ENCODE measurements at regions not wholly inside any gene's neighbourhood (a gene's known extent, or its start where the extent isn't known, plus 50 kb on each side); places are given as distances from the start of the nearest gene placed in this dataset.

GRCh38 chr1:190759807-190760206 is 282.1 kb upstream of the BRINP3 start:
- DNase-seq (ENCODE audit: low spot score), result peak; percentile 17
- in situ Hi-C loops (cut with MboI; ENCODE audit: low pct_unique_long_range_greater_than_20kb, low sequenced_read_pairs, unreplicated experiment), result no loop called here
- no peak for TF ChIP-seq CTCF (IDR thresholded peaks at IDR 0.05; ENCODE audit: extremely low read depth, insufficient read depth, missing control alignments)

- no peak for TF ChIP-seq CTCF (IDR thresholded peaks at IDR 0.05; ENCODE audit: extremely low read depth, insufficient read depth, missing control alignments)
- in situ Hi-C loops (cut with MboI; ENCODE audit: low pct_unique_long_range_greater_than_20kb, low sequenced_read_pairs, unreplicated experiment), result no loop called here
These were observed 284.7 kb upstream of the BRINP3 start for GRCh38 chr1:190762325-190762724.

DNA sequence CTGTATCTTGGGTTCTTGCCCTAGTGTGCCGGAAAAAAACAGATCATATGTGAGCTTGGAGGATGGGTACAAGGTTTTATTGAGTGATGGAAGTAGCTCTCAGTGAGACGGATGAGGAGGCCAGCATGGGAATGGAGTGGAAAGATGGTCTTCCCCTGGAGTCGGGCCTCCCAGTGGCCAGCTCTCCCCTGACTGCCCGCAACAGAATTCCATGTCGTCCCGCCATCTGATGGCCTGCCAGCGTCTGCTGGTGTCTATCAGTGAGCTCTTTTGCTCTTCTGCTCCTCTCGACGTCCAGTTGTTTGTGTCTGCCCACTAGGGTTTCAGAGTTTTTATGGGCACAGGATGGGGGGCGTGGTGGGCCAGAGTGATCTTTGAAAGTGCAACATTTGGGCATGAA is 315.2 kb upstream of the BRINP3 start:
- TF ChIP-seq CTCF (IDR thresholded peaks at IDR 0.05; ENCODE audit: extremely low read depth, insufficient read depth, missing control alignments), result no peak
- in situ Hi-C loops (cut with MboI; ENCODE audit: low pct_unique_long_range_greater_than_20kb, low sequenced_read_pairs, unreplicated experiment), result no loop called here
- DNase-seq (ENCODE audit: low spot score), result no peak

More at GRCh38 chr1:190762325-190762724, 284.7 kb upstream of the BRINP3 start:
- no peak for DNase-seq (ENCODE audit: low spot score)

DNA sequence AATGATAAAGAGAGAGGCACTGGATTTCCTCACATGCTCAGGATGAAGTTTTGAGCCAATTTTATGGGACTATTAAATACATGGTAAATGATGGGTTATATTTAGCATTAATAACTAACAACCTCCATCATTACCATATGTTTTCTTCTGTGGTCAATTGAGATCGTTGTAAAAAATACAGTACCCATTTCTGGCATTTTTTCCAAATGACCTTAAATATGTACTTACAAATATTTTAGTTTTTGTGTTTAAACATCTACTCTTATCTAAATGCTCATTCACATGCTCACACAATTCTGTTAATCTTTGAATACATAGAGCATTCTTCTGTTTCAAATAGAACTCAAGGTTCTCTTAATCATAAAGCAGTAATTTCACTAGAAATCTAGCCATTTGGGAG is 330.0 kb upstream of the BRINP3 start:
- in situ Hi-C loops (cut with MboI; ENCODE audit: low pct_unique_long_range_greater_than_20kb, low sequenced_read_pairs, unreplicated experiment), result no loop called here
- DNase-seq (ENCODE audit: low spot score), result no peak
- no peak for TF ChIP-seq CTCF (IDR thresholded peaks at IDR 0.05; ENCODE audit: extremely low read depth, insufficient read depth, missing control alignments)

DNA sequence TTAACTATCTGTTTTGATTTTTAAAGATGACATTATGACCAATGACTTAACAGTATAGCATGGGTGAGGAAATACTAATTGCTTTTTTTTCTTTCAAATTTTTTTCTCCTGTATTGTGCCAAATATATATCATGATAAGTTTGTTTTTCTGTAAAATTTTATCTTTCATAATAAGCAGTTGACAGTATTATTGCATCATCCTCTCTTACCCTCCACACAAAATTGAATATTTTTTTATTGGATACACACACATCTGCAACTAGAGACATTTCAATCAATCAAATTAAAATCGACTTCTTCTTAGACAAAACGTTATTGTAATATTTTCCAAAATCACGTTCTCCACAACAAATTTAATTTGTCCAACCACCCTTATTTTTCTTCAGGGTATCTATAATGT is 330.4 kb upstream of the BRINP3 start:
- TF ChIP-seq CTCF (IDR thresholded peaks at IDR 0.05; ENCODE audit: extremely low read depth, insufficient read depth, missing control alignments), result no peak
- no peak for DNase-seq (ENCODE audit: low spot score)
- in situ Hi-C loops (cut with MboI; ENCODE audit: low pct_unique_long_range_greater_than_20kb, low sequenced_read_pairs, unreplicated experiment), result no loop called here

- no peak for TF ChIP-seq CTCF (IDR thresholded peaks at IDR 0.05; ENCODE audit: extremely low read depth, insufficient read depth, missing control alignments)
- in situ Hi-C loops (cut with MboI; ENCODE audit: low pct_unique_long_range_greater_than_20kb, low sequenced_read_pairs, unreplicated experiment), result no loop called here
- no peak for DNase-seq (ENCODE audit: low spot score)
These were observed 331.6 kb upstream of the BRINP3 start for GRCh38 chr1:190809312-190809711.

- no peak for TF ChIP-seq CTCF (IDR thresholded peaks at IDR 0.05; ENCODE audit: extremely low read depth, insufficient read depth, missing control alignments)
- in situ Hi-C loops (cut with MboI; ENCODE audit: low pct_unique_long_range_greater_than_20kb, low sequenced_read_pairs, unreplicated experiment), result no loop called here
These were observed 335.3 kb upstream of the BRINP3 start for GRCh38 chr1:190812996-190813395.

More at GRCh38 chr1:190812996-190813395, 335.3 kb upstream of the BRINP3 start:
- DNase-seq (ENCODE audit: low spot score), result no peak

All from GM13977 (cell line).